ENCODE measurements at regions not wholly inside any gene's neighbourhood (a gene's known extent, or its start where the extent isn't known, plus 50 kb on each side); places are given as distances from the start of the nearest gene placed in this dataset.

DNA sequence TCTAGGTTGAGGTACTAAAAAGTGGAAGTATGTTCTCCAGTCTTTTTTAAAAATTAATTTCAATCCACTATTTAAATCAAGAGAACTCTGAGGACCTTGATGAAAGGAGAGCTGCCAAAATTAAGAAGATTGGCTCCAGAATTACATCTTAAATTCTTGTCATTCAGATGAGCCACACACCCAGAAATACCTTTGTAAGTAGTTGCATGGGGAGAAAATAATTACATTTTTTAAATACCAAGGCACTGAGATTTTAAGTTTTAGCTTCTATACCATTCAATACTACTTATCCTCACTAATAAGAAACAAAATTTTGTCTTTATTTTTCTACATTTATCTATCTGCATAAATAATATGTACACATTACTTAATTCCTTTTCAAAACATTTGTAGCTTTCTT lies 1132.8 kb downstream of the OTOL1 start:
- no peak for TF ChIP-seq CTCF (conservative IDR thresholded peaks at IDR 0.05; ENCODE audit: low read depth, low read length)
- no peak for TF ChIP-seq EZH2 (IDR thresholded peaks at IDR 0.05; ENCODE audit: low read length, unreplicated experiment)
